Muscle layer of duodenum (tissue), 2 donors: ENCODE measurements at regions not wholly inside any gene's neighbourhood (a gene's known extent, or its start where the extent isn't known, plus 50 kb on each side); places are given as distances from the start of the nearest gene placed in this dataset.

Source experiments
- H3K27ac ChIP-seq: one replicate; pipeline ENCODE4 v1.7.0; 2013; ENCODE audit warnings: mild to moderate bottlenecking, low read length
- H3K27me3 ChIP-seq: one replicate; pipeline ENCODE4 v1.7.0; 2013; ENCODE audit warnings: low read depth, mild to moderate bottlenecking, control low read depth, low read length
- H3K36me3 ChIP-seq, 2 donors: one replicate each; pipeline ENCODE4 v1.7.0; 2013; ENCODE audit warnings: low read length in 2 of 2, control low read depth in 1 of 2, mild to moderate bottlenecking in 1 of 2; ENCODE audit not compliant: insufficient read depth in 2 of 2, control insufficient read depth in 1 of 2
- H3K4me1 ChIP-seq, 2 donors: one replicate each; pipeline ENCODE4 v1.7.0; 2013; ENCODE audit warnings: low read length in 2 of 2, mild to moderate bottlenecking in 2 of 2, control low read depth in 1 of 2, moderate library complexity in 1 of 2; ENCODE audit not compliant: insufficient read depth in 2 of 2, control insufficient read depth in 1 of 2
- H3K4me3 ChIP-seq, 2 donors: one replicate each; pipeline ENCODE4 v1.7.0; 2013; ENCODE audit warnings: low read length in 2 of 2, low read depth in 1 of 2, mild to moderate bottlenecking in 1 of 2
- H3K9me3 ChIP-seq, 2 donors: one replicate each; pipeline ENCODE4 v1.7.0; 2013; ENCODE audit warnings: low read length in 2 of 2, control low read depth in 1 of 2, mild to moderate bottlenecking in 1 of 2; ENCODE audit not compliant: control insufficient read depth in 1 of 2
- donor health status: healthy.

DNA sequence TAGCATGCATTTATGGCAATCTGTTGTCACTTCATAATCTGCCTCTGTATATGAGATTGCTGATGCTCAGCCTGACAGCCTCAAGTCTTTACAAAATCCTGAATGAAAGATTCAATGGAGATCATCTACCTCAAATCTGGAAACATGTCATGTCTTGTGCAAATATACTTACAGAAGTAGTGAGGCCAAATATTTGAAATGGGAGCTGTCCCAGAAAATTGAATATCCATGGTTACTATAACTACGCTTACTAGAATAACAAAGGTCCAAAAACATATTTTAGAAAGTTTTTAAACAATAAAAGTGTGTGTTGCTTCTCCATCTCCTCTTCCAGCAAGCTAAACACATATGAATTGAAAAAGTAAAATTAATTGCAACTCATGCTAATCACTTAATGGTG is 133.2 kb upstream of the DPH6 start:
- no peak overlapping the region for H3K4me3 ChIP-seq
- no peaks in the 10 kb centered on the region for H3K9me3 ChIP-seq
- no peaks in the 10 kb centered on the region for H3K27me3 ChIP-seq
- H3K4me1 ChIP-seq = peaks cover 0 to 28% of the 10 kb centered on the region in 2 donors
- no peaks in the 10 kb centered on the region for H3K36me3 ChIP-seq
- no peak overlapping the region for H3K27ac ChIP-seq

DNA sequence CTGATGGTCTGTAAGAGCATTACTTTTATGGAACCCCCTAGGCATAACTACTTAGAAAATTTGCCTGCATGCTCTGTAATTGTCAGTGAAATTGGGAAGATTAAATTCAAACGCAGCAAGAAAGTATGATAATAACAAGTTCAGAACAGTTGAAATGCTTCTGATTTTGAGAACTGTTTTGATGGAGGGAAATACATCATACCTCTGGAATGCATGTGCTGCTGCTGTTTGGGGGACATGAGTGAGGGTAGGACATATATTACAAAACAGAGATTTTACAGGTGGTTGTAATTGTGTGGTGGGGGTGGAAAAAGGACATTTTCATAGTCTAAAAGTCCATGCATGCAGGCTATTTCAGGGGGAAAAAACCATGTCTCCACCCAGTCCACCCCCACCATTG is 135.0 kb upstream of the DPH6 start:
- Histone ChIP-seq H3K9me3 (no peaks in the 10 kb centered on the region), H3K4me1 (peaks cover 0 to 15% of the 10 kb centered on the region in 2 donors), H3K4me3 (no peak overlapping the region), H3K36me3 (no peaks in the 10 kb centered on the region), H3K27me3 (no peaks in the 10 kb centered on the region), H3K27ac (no peak overlapping the region)

DNA sequence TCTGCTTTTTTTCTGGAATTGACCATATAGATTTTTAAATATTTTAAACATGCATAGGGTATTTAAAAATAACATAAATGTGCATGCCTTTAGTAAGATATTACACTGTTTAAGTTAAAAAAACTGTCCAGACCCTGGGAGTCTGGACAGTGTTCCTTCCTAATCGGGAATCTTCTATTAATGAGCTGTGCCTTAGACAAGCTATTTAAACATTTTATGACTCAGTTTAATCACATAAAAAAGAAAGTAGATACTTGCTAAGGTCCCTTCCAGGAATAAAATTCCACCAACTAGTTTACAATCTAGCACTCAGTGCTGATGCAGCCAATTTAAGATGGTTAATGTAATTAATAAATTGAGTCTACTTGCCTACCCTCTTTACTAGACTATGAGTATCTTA is 140.4 kb upstream of the DPH6 start:
- H3K27ac ChIP-seq = no peak overlapping the region
- H3K9me3 ChIP-seq = no peaks in the 10 kb centered on the region
- no peaks in the 10 kb centered on the region for H3K36me3 ChIP-seq
- peaks cover 0 to 19% of the 10 kb centered on the region in 2 donors for H3K4me1 ChIP-seq
- H3K27me3 ChIP-seq = no peaks in the 10 kb centered on the region
- H3K4me3 ChIP-seq = no peak overlapping the region

DNA sequence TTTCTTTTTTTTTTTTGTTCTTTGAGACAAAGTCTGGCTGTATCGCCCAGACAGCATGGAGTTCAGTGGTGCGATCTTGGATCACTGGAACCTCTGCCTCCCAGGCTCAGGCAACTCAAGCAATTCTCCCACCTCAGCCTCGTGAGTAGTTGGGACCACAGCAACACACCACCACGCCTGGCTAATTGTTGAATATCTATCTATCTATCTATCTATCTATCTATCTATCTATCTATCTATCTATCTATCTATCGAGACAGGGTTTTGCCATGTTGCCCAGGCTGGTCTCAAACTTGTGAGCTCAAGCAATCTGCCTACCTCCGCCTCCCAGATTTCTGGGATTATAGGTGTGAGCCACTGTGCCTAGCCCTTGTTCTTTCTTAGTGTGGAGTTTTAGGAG is 143.3 kb upstream of the DPH6 start:
- no peak overlapping the region for H3K27ac ChIP-seq
- H3K4me1 ChIP-seq = peaks cover 0 to 36% of the 10 kb centered on the region in 2 donors
- no peak overlapping the region for H3K4me3 ChIP-seq
- H3K27me3 ChIP-seq = no peaks in the 10 kb centered on the region
- no peaks in the 10 kb centered on the region for H3K36me3 ChIP-seq
- H3K9me3 ChIP-seq = no peaks in the 10 kb centered on the region

DNA sequence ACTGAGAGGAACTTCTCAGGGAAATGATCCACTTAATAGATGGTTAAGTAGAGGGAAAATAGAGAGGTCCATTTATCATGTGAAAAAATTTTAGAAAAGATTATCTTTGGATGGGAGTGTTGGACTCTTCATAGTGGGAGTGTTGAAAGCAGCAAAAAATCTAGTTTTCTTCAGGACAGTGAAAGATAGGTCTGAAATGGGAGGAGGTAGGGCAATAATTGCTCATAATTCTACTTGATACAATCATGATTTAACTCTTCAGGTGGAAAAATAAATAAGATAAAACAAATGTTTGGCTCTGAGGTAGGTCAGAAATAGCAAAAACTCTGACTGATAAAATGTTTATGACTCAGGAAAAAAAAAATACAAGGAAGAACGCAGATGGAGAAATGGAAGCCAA is 144.1 kb upstream of the DPH6 start:
- H3K27ac ChIP-seq = no peak overlapping the region
- H3K4me1 ChIP-seq = peaks cover 0 to 36% of the 10 kb centered on the region in 2 donors

DNA sequence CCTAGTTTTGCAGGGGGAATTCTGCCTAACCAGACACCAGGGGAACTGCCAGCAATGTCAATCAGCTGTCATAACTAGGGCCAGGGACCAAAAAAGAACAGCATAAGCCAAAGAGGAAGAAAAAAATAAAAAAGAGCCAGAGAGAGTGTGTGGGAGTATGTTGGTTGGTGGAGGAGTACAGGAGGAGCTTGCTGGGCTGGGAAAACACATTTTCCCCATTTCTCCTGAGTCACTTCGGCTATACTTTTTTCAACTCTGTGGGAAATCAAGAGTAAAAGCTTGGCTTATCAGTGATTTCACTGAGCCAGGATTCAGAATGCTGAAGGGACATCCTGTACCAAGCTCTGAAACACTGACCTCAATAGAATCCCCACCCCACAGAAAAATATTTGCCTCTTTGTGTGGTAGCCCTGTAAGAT is 144.7 kb upstream of the DPH6 start:
- peak overlapping the region; percentile 26 for H3K27ac ChIP-seq
- no peaks in the 10 kb centered on the region for H3K9me3 ChIP-seq
- H3K36me3 ChIP-seq = no peaks in the 10 kb centered on the region
- peaks cover 0 to 36% of the 10 kb centered on the region in 2 donors for H3K4me1 ChIP-seq
- no peak overlapping the region for H3K4me3 ChIP-seq
- no peaks in the 10 kb centered on the region for H3K27me3 ChIP-seq

More for the DNA sequence above, 144.1 kb upstream of the DPH6 start:
- no peaks in the 10 kb centered on the region for H3K27me3 ChIP-seq
- H3K36me3 ChIP-seq = no peaks in the 10 kb centered on the region
- H3K4me3 ChIP-seq = no peak overlapping the region
- no peaks in the 10 kb centered on the region for H3K9me3 ChIP-seq

DNA sequence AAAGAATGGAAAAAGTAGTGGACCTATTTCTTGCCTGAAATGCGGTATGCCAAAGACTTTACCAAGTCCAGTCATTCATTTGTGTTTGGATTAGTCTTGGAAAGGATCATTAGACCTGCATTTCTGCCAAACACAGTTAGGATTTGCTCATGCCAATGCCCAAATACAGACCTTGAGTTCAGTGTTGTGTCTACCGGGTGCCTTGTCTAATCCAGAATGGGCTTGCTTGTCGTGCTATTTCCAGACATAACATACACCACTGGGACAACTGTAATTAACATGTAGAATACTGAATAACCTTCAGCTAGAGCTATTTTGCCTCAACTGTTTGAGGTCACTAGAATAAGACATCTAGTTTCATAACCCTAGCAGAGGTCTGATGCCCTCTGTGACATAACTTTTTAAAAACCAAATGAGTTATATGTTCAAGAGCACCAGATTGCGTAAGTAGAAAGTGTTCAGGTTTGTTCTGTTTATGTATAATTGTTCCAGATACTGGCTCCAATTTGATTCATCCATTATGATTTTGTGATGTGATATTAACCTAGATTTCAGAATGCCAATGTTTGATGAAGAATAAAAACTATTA is 145.3 kb upstream of the DPH6 start:
- Histone ChIP-seq H3K27ac (peak overlapping the region; percentile 26), H3K4me3 (no peak overlapping the region), H3K27me3 (no peaks in the 10 kb centered on the region), H3K4me1 (peaks cover 0 to 33% of the 10 kb centered on the region in 2 donors), H3K36me3 (no peaks in the 10 kb centered on the region), H3K9me3 (no peaks in the 10 kb centered on the region)

DNA sequence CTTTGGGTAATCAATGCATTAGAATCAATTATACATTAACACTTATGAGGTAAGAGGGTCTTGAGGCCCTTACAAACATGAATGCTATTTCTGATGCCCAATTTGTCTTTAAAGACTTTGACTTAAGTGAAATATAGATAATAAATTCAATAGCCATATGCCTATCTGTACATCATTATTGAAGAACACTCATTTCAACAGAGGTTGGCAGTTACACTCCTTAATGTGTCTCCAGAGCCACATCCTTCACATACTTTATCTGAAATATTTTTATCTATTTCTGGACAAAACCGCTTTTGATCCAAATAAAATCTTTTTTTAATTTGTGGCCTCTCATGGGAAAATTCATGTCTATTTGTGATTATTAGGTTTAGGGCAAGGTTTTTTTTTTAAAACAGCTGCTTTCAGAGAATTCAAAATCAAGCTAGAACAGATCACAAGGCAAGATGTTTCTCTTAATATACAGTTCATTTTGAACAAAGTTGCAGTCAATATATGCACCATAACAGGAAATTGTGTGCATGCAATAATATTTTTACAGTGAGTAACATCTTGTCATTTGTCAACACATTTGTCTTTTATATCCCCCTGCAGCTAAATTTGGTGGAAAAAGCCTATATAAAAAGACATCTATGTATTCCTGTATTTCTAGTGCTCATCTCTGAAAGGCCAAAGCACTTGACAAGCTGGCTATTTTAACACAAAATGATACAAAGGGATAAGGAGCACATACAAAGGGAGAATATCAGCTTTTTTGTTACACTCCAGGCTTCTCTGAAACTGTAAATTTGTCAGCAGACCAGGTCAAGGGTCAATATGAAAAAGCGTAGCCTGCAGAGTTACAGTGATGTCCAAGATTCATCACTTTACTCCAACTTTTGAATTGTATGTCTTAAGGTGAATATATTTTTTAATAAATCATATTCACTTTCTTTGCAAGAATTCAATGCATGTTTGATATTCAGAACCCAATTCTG is 146.2 kb upstream of the DPH6 start:
- H3K27me3 ChIP-seq = no peaks in the 10 kb centered on the region

DNA sequence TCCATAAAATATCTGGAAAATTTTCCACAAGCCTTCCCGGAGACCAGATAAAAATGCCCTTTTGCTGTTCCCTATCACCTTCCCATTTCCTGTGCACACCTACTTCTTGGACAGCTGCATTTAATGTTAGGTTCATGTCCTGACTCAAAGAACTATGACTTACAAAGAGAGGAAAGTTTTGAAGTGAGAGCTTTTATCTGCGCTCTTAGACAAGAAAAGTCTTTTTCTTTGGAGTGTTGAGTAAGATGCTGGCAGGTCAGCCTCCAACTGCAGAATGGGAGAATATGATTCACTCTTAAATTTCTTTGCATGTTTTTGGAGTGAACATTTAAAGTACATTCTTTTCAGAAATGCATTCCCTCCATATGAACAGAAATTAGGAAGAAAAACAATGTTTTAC is 147.3 kb upstream of the DPH6 start:
- Histone ChIP-seq H3K27ac (no peak overlapping the region), H3K9me3 (no peaks in the 10 kb centered on the region), H3K4me3 (no peak overlapping the region), H3K36me3 (no peaks in the 10 kb centered on the region), H3K4me1 (peaks cover 0 to 35% of the 10 kb centered on the region in 2 donors), H3K27me3 (no peaks in the 10 kb centered on the region)

More for the DNA sequence above, 146.2 kb upstream of the DPH6 start:
- Histone ChIP-seq H3K36me3 (no peaks in the 10 kb centered on the region), H3K4me3 (no peak overlapping the region), H3K27ac (no peak overlapping the region), H3K4me1 (peaks cover 0 to 29% of the 10 kb centered on the region in 2 donors), H3K9me3 (no peaks in the 10 kb centered on the region)

DNA sequence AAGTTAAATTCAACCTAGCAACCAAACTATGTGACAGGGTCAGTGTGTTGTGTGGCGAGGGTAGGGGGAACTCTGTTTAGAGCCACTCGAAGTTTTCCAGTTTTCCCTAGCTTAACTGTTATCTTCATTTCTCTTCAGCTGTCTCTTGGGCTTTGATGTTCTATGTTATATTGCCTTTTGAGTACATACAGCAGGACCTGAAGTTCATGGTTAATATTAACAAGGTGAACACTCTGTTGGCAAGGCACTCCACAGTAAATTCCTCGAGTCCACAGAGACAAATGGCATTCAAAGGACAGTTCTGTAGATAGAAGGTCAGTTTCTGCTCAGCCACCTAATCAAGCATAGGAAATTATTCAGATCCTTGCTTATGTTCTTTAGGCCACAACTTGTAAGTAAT is 147.9 kb upstream of the DPH6 start:
- no peak overlapping the region for H3K27ac ChIP-seq
- no peaks in the 10 kb centered on the region for H3K27me3 ChIP-seq
- H3K4me3 ChIP-seq = no peak overlapping the region
- H3K36me3 ChIP-seq = no peaks in the 10 kb centered on the region
- H3K9me3 ChIP-seq = no peaks in the 10 kb centered on the region
- peaks cover 6 to 39% of the 10 kb centered on the region in 2 donors for H3K4me1 ChIP-seq

DNA sequence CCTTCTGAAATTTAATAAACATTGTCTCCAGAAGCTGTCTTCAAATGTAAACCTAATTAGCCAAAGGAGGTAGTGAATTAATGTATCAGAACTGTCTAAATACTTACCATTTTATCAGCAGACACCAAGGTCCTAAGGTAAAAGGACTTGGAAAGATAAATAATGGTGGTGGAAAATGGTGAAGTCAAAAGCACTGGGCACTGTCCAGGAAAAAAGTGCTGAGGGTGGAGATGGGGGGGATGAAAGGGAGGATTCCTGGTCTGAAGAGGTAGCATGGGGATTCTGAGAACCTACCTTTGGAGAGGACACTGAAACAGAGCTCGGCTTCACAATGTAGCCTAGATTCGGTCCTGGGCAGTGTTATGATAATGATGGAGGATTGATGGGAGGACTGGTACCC is 149.0 kb upstream of the DPH6 start:
- Histone ChIP-seq H3K4me1 (peaks cover 6 to 39% of the 10 kb centered on the region in 2 donors), H3K27me3 (no peaks in the 10 kb centered on the region), H3K27ac (no peak overlapping the region), H3K36me3 (no peaks in the 10 kb centered on the region), H3K9me3 (no peaks in the 10 kb centered on the region), H3K4me3 (no peak overlapping the region)
